GM21786 (cell line): ENCODE measurements at regions not wholly inside any gene's neighbourhood (a gene's known extent, or its start where the extent isn't known, plus 50 kb on each side); places are given as distances from the start of the nearest gene placed in this dataset.

Experiments
- ATAC-seq: cut with Tn5 transposase; IDR thresholded peaks from one replicate; pipeline ENCODE4 v1.9.1; 2021; ENCODE audit not compliant: unreplicated experiment

- ATAC-seq: no peak
Measured at GRCh38 chr22:48669986-48670716, 1157.5 kb downstream of the BRD1 start.

GRCh38 chr22:48669226-48669625 lies 1158.4 kb downstream of the BRD1 start:
- ATAC-seq: no peak

- no peak for ATAC-seq
Measured at GRCh38 chr22:48667289-48667688, 1160.4 kb downstream of the BRD1 start.

- ATAC-seq: no peak
Measured at GRCh38 chr22:48666620-48667019, 1161.1 kb downstream of the BRD1 start.

GRCh38 chr22:48665311-48665995 lies 1162.2 kb downstream of the BRD1 start:
- ATAC-seq: no peak

- no peak for ATAC-seq
Measured at GRCh38 chr22:48664586-48664985, 1163.1 kb downstream of the BRD1 start.

GRCh38 chr22:48663297-48663696 lies 1164.4 kb downstream of the BRD1 start:
- no peak for ATAC-seq

GRCh38 chr22:48662476-48663135 lies 1165.1 kb downstream of the BRD1 start:
- ATAC-seq: no peak

- no peak for ATAC-seq
Measured at GRCh38 chr22:48661984-48662383, 1165.7 kb downstream of the BRD1 start.

- no peak for ATAC-seq
Measured at GRCh38 chr22:48660790-48661740, 1166.6 kb downstream of the BRD1 start.

GRCh38 chr22:48660104-48660789 lies 1167.4 kb downstream of the BRD1 start:
- no peak for ATAC-seq

- ATAC-seq: no peak
Measured at GRCh38 chr22:48659404-48659996, 1168.2 kb downstream of the BRD1 start.

- ATAC-seq: no peak
Measured at GRCh38 chr22:48658871-48659270, 1168.8 kb downstream of the BRD1 start.

- ATAC-seq: no peak
Measured at GRCh38 chr22:48658246-48658645, 1169.4 kb downstream of the BRD1 start.

GRCh38 chr22:48654492-48654891 lies 1173.2 kb downstream of the BRD1 start:
- no peak for ATAC-seq

GRCh38 chr22:48653929-48654328 lies 1173.7 kb downstream of the BRD1 start:
- ATAC-seq: no peak

- no peak for ATAC-seq
Measured at GRCh38 chr22:48653306-48653705, 1174.4 kb downstream of the BRD1 start.

- no peak for ATAC-seq
Measured at GRCh38 chr22:48652796-48653195, 1174.9 kb downstream of the BRD1 start.

- ATAC-seq: no peak
Measured at GRCh38 chr22:48651981-48652538, 1175.6 kb downstream of the BRD1 start.
